GM21619 (cell line): ENCODE measurements at regions not wholly inside any gene's neighbourhood (a gene's known extent, or its start where the extent isn't known, plus 50 kb on each side); places are given as distances from the start of the nearest gene placed in this dataset.
"Not testable (repeated sequence)": the region's sequence is repeated elsewhere in the genome, so short reads cannot be mapped to it uniquely, and the experiment has no call there.

ENCODE experiments used
- ATAC-seq: cut with Tn5 transposase; IDR thresholded peaks from one replicate; pipeline ENCODE4 v1.9.1; 2021; ENCODE audit not compliant: unreplicated experiment

- not testable (repeated sequence) for ATAC-seq
Observed at GRCh38 chrY:3367535-3367934, 211.3 kb upstream of the TGIF2LY start.

GRCh38 chrY:3368459-3368858 is 210.4 kb upstream of the TGIF2LY start:
- ATAC-seq = not testable (repeated sequence)

GRCh38 chrY:3391508-3391907 is 187.4 kb upstream of the TGIF2LY start:
- not testable (repeated sequence) for ATAC-seq

- not testable (repeated sequence) for ATAC-seq
Observed at GRCh38 chrY:3404241-3404640, 174.6 kb upstream of the TGIF2LY start.

GRCh38 chrY:3405585-3405984 is 173.3 kb upstream of the TGIF2LY start:
- ATAC-seq = not testable (repeated sequence)

- not testable (repeated sequence) for ATAC-seq
Observed at GRCh38 chrY:3406896-3407452, 171.9 kb upstream of the TGIF2LY start.

GRCh38 chrY:3410322-3410892 is 168.5 kb upstream of the TGIF2LY start:
- not testable (repeated sequence) for ATAC-seq
